RCC 7860 (cell line): ENCODE measurements at regions not wholly inside any gene's neighbourhood (a gene's known extent, or its start where the extent isn't known, plus 50 kb on each side); places are given as distances from the start of the nearest gene placed in this dataset.
"Not testable (repeated sequence)": the region's sequence is repeated elsewhere in the genome, so short reads cannot be mapped to it uniquely, and the experiment has no call there.

Experiments used
- DNase-seq: peaks from one replicate; pipeline ENCODE4 v3.0.0-alpha.2; 2015; ENCODE audit warnings: low spot score
- FAIRE-seq: peaks from 2 replicates; lab custom pipeline; 2012; peaks lifted over from hg19 to GRCh38; lab: Jason Lieb, UNC

GRCh38 chr10:53230651-53231050, 458.1 kb upstream of the MBL2 start:
- FAIRE-seq = peak; percentile 45
- DNase-seq = no peak

DNA sequence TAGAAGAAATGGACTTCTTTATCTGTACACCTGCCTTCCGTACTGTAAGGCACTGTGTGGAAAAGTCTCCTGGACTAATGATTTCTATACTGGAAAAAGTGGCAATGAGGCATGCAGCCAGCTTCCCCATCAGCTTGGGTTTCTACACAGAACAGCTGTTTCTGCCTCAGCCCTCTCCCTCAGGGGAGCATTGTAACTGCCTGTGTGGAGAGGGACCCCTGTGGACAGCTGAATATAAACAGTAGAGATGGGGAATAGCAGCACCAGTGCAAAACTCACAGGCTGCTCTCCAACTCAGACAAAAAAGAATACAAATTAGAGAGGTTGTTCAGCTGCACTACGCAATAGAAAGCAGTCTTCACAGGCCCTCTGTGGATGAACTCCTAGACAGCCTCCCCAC, 451.3 kb upstream of the MBL2 start:
- DNase-seq (no peak), FAIRE-seq (no peak)

DNA sequence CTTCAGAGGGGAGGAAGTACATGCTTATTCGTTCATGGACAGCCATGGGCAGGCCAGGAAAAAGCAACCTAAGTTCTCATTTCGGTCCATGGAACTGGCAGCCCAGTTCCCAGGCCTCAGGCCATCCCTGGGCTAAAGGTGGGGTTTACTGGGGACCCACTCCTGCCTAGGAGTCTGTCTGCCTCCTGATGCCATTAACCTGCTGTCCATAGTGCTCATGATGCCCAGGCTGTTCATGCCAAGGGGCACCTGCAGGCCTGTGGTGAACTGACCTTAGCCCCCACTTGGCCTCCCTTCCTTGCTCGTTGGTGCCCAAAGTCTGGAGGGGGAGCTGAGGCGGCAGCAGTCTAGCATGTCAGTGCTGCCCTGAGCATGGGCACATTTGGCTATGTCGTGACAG, 450.2 kb upstream of the MBL2 start:
- FAIRE-seq (no peak), DNase-seq (no peak)

DNA sequence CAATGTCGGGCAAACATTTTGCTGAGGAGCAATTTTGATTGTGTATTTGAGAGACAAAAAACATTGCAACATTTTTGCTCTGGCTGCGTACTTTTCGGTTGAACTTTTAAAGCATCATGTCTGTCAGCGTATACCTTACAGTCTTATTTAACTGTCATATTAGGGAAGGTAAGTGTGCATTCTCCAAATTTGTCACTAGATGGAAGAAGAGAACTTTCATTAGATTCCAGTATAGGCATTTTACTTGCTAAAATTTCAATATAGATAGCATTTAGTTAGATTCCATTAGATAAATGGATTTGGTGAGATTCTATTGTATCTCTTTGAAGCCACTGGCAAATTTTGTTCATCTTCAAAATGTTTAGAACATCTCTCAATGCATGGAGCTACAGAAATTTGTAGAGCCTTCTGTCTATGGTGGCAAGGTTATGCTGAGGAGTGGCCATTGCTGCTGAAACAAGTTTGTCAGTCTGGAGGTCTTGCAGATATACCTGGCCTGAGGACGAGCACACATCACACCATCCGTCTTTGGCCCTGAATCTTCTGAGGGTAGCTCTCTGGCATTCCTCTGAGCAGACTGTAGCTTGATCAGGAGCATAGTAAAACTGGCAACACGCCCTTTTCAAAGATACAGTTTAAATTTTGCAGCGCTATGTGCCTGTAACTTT, 437.5 kb upstream of the MBL2 start:
- peak; percentile 17 for FAIRE-seq
- DNase-seq = peak; percentile 46

- FAIRE-seq (peak; percentile 61), DNase-seq (no peak)
These were observed 411.1 kb upstream of the MBL2 start for GRCh38 chr10:53183733-53184132.

DNA sequence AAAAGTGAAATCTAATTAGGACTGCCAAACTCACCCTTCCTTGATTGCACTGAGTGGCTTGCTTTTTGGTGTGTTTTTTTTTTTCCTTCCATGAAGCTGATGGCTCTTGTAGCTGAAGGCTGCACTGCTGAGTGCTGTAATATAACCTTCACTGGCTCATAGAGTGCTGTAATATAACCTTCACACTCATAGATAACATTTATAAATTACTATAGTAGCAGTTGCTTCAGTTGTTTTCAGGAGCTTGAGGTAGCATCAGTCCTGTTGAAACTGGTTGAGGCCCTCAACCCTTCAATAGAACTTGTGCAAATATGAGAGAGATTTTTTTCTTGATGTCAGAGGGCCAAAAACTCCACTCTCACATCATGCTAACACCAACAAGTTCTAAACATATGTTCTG, 404.9 kb upstream of the MBL2 start:
- no peak for FAIRE-seq

DNA sequence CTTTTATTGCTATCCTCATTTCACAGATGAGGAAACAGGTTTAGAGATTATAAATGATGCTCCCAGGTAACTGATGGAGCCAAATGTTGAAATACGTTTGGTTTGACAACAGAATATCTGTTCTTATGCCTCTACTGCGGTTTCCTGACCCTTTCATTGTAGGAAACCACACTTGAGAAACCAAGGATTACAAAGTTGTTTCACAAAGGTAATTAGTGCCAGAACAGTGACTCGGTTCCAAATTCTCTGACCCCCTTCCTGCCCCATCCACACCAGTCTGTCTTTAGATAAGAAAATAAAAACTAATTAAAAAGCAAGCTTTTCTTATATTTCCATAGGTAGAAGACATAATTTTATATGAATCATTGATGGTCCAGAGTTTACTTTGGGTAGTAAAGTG, 393.7 kb upstream of the MBL2 start:
- no peak for FAIRE-seq

More for the DNA sequence above, 404.9 kb upstream of the MBL2 start:
- no peak for DNase-seq

GRCh38 chr10:53162856-53163255, 390.3 kb upstream of the MBL2 start:
- DNase-seq (no peak), FAIRE-seq (no peak)

More for the DNA sequence above, 393.7 kb upstream of the MBL2 start:
- DNase-seq = no peak

- FAIRE-seq = no peak
These were observed 388.6 kb upstream of the MBL2 start for GRCh38 chr10:53161231-53161630.

GRCh38 chr10:53155674-53156073, 383.1 kb upstream of the MBL2 start:
- FAIRE-seq, DNase-seq: not testable (repeated sequence)

More at GRCh38 chr10:53161231-53161630, 388.6 kb upstream of the MBL2 start:
- no peak for DNase-seq

GRCh38 chr10:53153831-53154230, 381.2 kb upstream of the MBL2 start:
- FAIRE-seq = no peak
- no peak for DNase-seq

DNA sequence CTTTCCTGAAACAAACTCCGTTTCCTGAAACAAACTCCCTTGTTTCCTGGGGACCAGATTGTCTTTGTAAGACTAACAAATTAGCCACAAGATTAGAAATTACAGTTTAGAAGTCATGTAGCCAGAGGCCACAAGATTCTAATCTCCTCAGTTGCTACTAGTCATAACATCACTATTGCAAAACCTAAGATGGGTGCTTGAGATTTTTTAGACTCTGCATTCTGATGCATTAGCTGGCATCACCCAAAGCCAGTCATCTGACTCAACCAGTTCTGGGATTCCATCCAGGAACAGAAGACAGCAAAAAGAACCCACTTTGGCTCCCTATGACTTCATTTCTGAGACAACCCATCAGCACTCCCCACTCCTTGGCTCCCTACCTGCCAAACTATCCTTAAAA, 367.9 kb upstream of the MBL2 start:
- peak; percentile 44 for FAIRE-seq
- peak; percentile 50 for DNase-seq

- DNase-seq (no peak), FAIRE-seq (no peak)
These were observed 363.3 kb upstream of the MBL2 start for GRCh38 chr10:53135897-53136253.

DNA sequence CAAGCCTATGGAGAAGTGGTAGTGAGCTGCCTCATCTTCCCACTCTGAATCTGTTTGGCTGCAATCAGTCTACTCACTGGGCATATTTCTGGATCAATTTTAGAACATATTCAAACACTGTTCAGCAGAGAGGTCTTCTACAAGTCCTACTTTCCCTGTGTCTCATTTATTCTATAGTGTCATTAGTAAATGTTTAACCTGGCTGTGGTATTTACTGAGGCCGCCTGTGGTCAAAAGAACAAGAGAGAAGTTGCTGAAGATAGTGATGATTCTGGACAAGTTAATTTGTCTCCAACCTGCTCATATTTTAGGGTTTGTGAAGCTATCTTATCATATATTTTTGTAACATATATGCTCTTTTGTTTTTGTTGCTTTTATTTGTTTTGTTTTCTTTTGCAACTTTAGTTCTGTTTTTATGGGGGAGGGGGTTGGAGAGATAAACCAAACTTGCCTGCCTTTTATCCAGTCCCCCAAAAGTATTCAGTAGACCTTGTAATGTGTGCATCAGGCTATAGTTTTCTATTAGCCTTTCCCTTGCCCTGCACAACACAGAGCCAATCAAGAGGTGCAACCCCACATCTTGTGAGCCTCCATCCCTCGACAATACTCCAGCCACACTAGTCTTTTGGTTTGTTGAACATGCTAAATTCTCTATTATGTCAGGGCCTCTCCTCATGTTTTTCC, 362.8 kb upstream of the MBL2 start:
- FAIRE-seq (peak; percentile 95), DNase-seq (peak; percentile 69)

DNA sequence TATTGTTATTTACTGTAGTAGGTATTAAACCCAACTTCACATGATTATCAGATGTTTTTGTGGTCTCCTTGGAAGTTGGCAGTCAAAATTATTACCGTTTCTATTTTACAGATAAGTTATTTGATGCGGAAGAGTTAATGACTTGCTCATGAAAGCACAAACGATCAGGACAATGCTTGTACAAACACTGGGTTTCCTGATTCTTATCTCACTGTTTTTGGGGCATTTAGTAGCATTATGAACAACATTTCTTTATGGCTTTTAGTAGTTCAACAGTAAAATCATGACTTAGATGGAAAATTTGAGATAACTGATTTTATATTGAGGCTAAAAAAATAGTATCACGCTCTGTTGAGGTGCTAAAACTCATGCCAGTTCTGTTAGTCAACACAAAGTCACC, 361.5 kb upstream of the MBL2 start:
- FAIRE-seq (no peak), DNase-seq (no peak)

GRCh38 chr10:53130337-53130736, 357.8 kb upstream of the MBL2 start:
- no peak for DNase-seq
- FAIRE-seq = no peak

GRCh38 chr10:53127686-53128085, 355.1 kb upstream of the MBL2 start:
- FAIRE-seq (peak; percentile 74), DNase-seq (peak; percentile 42)

GRCh38 chr10:53123311-53123710, 350.7 kb upstream of the MBL2 start:
- no peak for FAIRE-seq

GRCh38 chr10:53122281-53122680, 349.7 kb upstream of the MBL2 start:
- FAIRE-seq = no peak

More at GRCh38 chr10:53123311-53123710, 350.7 kb upstream of the MBL2 start:
- DNase-seq = no peak

DNA sequence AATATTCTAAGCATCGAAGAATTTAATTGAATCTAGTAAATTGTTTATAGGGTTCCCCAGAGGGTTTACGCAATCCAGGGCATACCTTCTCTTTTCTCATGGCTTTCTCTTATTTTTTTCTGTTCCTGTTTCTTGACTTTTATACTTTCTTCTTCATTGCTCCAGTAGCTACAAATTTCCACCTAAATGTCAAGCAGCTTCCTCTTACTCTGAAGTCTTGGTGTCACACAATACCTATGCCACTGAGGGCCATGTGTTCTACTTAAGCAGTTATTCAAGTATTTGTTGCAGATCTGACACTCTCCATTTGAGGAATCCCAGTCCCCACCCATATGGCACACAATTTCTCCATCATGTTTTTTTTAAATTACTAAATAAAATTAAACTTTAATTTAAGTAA, 343.1 kb upstream of the MBL2 start:
- FAIRE-seq = no peak
- DNase-seq = no peak

More at GRCh38 chr10:53122281-53122680, 349.7 kb upstream of the MBL2 start:
- DNase-seq = no peak

DNA sequence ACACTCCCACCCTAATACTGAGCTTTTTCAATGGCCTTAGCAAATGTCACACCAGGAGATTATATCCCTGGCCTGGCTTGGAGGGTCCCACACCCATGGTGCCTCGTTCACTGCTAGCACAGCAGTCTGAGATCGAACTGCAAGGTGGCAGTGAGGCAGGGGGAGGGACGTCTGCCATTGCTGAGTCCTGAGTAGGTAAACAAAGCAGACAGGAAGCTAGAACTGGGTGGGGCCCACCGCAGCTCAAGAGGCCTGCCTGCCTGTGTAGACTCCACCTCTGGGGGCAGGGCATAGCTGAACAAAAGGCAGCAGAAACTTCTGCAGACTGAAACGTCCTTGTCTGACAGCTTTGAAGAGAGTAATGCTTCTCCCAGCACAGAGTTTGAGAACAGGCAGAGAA, 338.9 kb upstream of the MBL2 start:
- DNase-seq = no peak
- no peak for FAIRE-seq

GRCh38 chr10:53109320-53109719, 336.7 kb upstream of the MBL2 start:
- DNase-seq (no peak), FAIRE-seq (no peak)
